ENCODE measurements at regions not wholly inside any gene's neighbourhood (a gene's known extent, or its start where the extent isn't known, plus 50 kb on each side); places are given as distances from the start of the nearest gene placed in this dataset.

GRCh38 chr2:126515471-126515870 is 140.5 kb upstream of the GYPC start:
- TF ChIP-seq, protein P1, sequence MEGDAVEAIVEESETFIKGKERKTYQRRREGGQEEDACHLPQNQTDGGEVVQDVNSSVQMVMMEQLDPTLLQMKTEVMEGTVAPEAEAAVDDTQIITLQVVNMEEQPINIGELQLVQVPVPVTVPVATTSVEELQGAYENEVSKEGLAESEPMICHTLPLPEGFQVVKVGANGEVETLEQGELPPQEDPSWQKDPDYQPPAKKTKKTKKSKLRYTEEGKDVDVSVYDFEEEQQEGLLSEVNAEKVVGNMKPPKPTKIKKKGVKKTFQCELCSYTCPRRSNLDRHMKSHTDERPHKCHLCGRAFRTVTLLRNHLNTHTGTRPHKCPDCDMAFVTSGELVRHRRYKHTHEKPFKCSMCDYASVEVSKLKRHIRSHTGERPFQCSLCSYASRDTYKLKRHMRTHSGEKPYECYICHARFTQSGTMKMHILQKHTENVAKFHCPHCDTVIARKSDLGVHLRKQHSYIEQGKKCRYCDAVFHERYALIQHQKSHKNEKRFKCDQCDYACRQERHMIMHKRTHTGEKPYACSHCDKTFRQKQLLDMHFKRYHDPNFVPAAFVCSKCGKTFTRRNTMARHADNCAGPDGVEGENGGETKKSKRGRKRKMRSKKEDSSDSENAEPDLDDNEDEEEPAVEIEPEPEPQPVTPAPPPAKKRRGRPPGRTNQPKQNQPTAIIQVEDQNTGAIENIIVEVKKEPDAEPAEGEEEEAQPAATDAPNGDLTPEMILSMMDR (conservative IDR thresholded peaks at IDR 0.05 in 1 of 2, IDR thresholded peaks at IDR 0.05 in 1 of 2; ENCODE audit: low read depth in 1 of 2, low read length in 2 of 2): no peak
- no peak for TF ChIP-seq EZH2 (IDR thresholded peaks at IDR 0.05; ENCODE audit: low read length, missing control alignments)

Data from fibroblast of lung (primary cell).